Stimulated activated naive CD8-positive, alpha-beta T cell treated with anti-CD3 and anti-CD28 coated beads, Interleukin-15, Interleukin-2, amounts not matched to agents 100 ng/mL and 50 ng/mL, for 24 hours (primary cell): ENCODE measurements at regions not wholly inside any gene's neighbourhood (a gene's known extent, or its start where the extent isn't known, plus 50 kb on each side); places are given as distances from the start of the nearest gene placed in this dataset.

Source experiments
- H3K27ac Mint-ChIP-seq: one replicate; pipeline ENCODE4 v1.8.0; 2021; ENCODE audit warnings: mild to moderate bottlenecking, mixed read lengths
- H3K27me3 Mint-ChIP-seq: one replicate; pipeline ENCODE4 v1.8.0; 2021; ENCODE audit warnings: mixed read lengths
- H3K36me3 Mint-ChIP-seq: one replicate; pipeline ENCODE4 v1.8.0; 2021; ENCODE audit warnings: low read depth, mixed read lengths
- H3K4me1 Mint-ChIP-seq: one replicate; pipeline ENCODE4 v1.8.0; 2021; ENCODE audit warnings: low read depth, mixed read lengths
- H3K4me3 Mint-ChIP-seq: one replicate; pipeline ENCODE4 v1.8.0; 2021; ENCODE audit warnings: mild to moderate bottlenecking, mixed read lengths
- H3K9me3 Mint-ChIP-seq: one replicate; pipeline ENCODE4 v1.8.0; 2021; ENCODE audit warnings: mixed read lengths

GRCh38 chr16:11448796-11449416 lies 103.6 kb downstream of the RMI2 start:
- no peaks in the 10 kb centered on the region for H3K4me1 Mint-ChIP-seq
- no peaks in the 10 kb centered on the region for H3K36me3 Mint-ChIP-seq
- no peak overlapping the region for H3K4me3 Mint-ChIP-seq
- no peaks in the 10 kb centered on the region for H3K27me3 Mint-ChIP-seq
- H3K9me3 Mint-ChIP-seq = no peaks in the 10 kb centered on the region
- H3K27ac Mint-ChIP-seq = no peak overlapping the region

- H3K9me3 Mint-ChIP-seq = no peaks in the 10 kb centered on the region
- H3K4me1 Mint-ChIP-seq = no peaks in the 10 kb centered on the region
- H3K36me3 Mint-ChIP-seq = no peaks in the 10 kb centered on the region
- no peaks in the 10 kb centered on the region for H3K27me3 Mint-ChIP-seq
- H3K4me3 Mint-ChIP-seq = no peak overlapping the region
- H3K27ac Mint-ChIP-seq = no peak overlapping the region
These were observed 104.5 kb downstream of the RMI2 start for GRCh38 chr16:11449716-11450115.

DNA sequence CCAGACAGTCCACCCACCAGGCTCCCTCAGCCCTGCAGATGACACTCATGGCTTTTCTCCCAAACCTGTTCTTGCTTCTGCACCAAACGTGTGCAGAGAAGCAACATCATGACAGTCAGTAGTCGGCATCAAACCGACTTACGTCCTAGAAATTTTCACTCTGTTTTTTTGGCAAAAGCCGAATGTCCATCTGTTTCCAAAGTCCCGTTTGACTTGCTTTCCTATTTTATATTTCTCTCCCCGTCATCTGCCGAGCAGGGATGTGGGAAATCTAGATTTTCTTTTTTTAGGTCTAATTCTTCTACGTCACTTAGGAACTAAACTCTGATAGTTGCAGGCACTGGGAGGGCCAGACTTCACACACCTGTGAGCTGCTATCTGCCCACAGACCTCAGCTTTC lies 104.9 kb downstream of the RMI2 start:
- H3K9me3 Mint-ChIP-seq = no peaks in the 10 kb centered on the region
- H3K4me1 Mint-ChIP-seq = no peaks in the 10 kb centered on the region
- H3K27me3 Mint-ChIP-seq = no peaks in the 10 kb centered on the region
- H3K27ac Mint-ChIP-seq = no peak overlapping the region
- H3K4me3 Mint-ChIP-seq = no peak overlapping the region
- H3K36me3 Mint-ChIP-seq = no peaks in the 10 kb centered on the region

GRCh38 chr16:11452298-11452697 lies 107.0 kb downstream of the RMI2 start:
- Mint-ChIP-seq H3K4me3 (no peak overlapping the region), H3K4me1 (no peaks in the 10 kb centered on the region), H3K36me3 (no peaks in the 10 kb centered on the region), H3K9me3 (no peaks in the 10 kb centered on the region), H3K27me3 (no peaks in the 10 kb centered on the region), H3K27ac (no peak overlapping the region)

DNA sequence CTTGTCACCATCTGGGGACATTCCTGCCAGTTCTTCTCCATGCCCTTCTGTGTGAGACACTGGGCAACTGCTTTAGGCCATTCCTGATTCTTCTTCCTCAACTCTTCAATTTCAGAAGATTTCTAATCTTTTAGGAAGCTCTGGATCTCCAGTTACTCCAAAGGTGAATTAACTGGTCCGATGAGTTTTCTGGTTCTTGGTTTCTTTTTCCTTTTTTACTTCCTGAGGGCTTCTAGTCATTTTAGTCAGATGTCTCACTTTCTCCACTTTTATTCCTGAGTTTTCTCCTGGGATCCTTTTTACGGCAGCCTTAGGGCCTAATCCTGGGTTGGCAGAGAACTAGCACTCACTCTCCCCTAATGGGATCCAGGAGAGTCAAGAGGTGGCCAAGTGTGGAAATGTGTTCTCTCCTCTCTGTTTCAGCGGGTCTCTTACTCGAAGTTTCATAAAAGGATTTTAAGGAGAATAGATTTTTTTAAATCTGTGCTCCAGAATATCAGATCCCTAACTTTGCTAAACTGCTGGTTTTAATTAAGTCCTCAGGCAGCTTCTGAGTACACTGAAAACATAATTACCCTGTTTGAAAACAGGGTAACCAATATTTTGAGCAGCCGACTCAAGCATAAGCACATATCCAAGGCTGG lies 107.6 kb downstream of the RMI2 start:
- Mint-ChIP-seq H3K4me1 (no peaks in the 10 kb centered on the region), H3K4me3 (no peak overlapping the region), H3K36me3 (no peaks in the 10 kb centered on the region), H3K9me3 (no peaks in the 10 kb centered on the region), H3K27me3 (no peaks in the 10 kb centered on the region), H3K27ac (no peak overlapping the region)

- Mint-ChIP-seq H3K27me3 (no peaks in the 10 kb centered on the region), H3K4me1 (no peaks in the 10 kb centered on the region), H3K4me3 (no peak overlapping the region), H3K36me3 (no peaks in the 10 kb centered on the region), H3K27ac (no peak overlapping the region), H3K9me3 (no peaks in the 10 kb centered on the region)
These were observed 111.5 kb downstream of the RMI2 start for GRCh38 chr16:11456741-11457140.

DNA sequence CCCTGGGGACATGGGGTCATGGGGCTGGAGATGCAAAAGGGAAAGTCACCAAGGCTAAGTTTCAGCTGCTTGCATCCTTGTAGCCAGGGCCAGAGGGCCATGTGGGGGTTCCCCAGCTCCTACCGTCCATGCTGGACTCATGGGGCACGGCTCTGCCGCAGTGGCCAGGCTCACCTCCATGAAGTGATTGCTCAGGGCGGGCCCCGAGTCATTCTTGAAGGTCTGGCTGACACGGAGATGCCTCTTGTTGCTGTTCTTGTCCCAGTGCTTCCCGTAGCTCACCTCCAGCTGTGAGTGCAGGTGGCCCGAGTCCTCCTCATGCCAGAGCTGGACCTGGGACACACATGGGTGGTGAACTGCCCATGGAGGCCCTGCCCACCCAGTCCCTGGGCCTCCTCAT lies 114.5 kb downstream of the RMI2 start:
- Mint-ChIP-seq H3K4me3 (no peak overlapping the region), H3K36me3 (no peaks in the 10 kb centered on the region), H3K27me3 (no peaks in the 10 kb centered on the region), H3K9me3 (no peaks in the 10 kb centered on the region), H3K4me1 (no peaks in the 10 kb centered on the region), H3K27ac (no peak overlapping the region)

DNA sequence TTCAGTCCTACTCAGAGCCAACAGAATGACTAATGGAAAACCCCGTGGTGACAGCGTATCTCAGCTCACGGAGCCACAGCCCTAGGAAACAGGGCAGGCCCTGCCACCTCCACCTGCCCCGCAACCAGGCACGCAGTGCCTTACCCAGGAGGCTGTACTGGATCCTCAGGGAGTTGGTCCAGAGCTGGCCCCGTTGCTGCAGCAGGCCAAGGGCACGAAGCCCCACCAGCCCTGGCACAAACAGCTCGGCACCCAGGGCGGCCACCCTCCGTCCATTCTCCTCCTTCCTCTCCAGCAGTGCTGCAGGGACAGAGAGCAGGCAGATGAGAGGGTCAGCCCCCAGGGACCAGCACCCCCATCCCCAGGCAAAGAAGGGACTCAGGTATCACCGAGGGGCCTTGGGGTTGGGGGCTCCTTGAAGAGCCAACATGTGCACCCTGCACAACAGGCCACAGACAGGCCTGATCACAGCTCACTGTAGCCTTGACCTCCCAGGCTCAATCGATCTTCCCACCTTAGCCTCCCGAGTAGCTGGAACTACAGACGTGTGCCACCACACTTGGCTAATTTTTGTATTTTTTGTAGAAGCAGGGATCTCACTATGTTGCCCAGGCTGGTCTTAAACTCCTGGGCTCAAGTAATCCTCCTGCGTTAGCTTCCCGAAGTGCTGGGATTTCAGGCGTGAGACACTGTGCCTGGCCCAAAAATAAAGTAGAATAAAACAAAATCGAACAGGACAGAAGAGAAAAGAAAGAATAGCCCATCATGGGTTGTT lies 115.7 kb downstream of the RMI2 start:
- no peaks in the 10 kb centered on the region for H3K36me3 Mint-ChIP-seq
- no peak overlapping the region for H3K27ac Mint-ChIP-seq

DNA sequence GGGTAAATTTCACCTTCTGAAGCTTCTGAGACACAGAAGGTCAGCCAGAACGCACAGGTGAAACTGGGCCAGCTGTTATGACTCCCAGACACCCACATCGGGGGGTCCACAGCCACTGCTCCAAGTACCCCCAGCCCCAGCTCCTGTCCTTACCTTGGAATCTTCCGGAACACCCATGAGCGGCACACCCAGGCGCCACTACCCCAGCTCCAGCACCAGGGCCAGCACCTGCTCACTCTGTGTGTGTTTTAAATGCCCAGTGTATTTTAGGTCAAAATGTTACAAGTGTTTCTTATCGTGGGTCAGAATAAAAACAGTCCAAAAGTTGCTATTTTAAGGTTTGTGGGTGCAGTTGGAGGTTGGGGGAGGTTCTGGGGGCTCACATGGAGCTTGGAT lies 116.3 kb downstream of the RMI2 start:
- no peaks in the 10 kb centered on the region for H3K9me3 Mint-ChIP-seq
- no peak overlapping the region for H3K4me3 Mint-ChIP-seq
- H3K27me3 Mint-ChIP-seq = no peaks in the 10 kb centered on the region
- H3K4me1 Mint-ChIP-seq = no peaks in the 10 kb centered on the region
- no peaks in the 10 kb centered on the region for H3K36me3 Mint-ChIP-seq
- H3K27ac Mint-ChIP-seq = no peak overlapping the region

More for the DNA sequence above, 115.7 kb downstream of the RMI2 start:
- no peak overlapping the region for H3K4me3 Mint-ChIP-seq
- no peaks in the 10 kb centered on the region for H3K27me3 Mint-ChIP-seq
- H3K9me3 Mint-ChIP-seq = no peaks in the 10 kb centered on the region
- no peaks in the 10 kb centered on the region for H3K4me1 Mint-ChIP-seq

- Mint-ChIP-seq H3K27ac (no peak overlapping the region), H3K27me3 (no peaks in the 10 kb centered on the region), H3K4me1 (no peaks in the 10 kb centered on the region), H3K4me3 (no peak overlapping the region), H3K9me3 (no peaks in the 10 kb centered on the region), H3K36me3 (no peaks in the 10 kb centered on the region)
These were observed 116.8 kb downstream of the RMI2 start for GRCh38 chr16:11462036-11462435.

- Mint-ChIP-seq H3K9me3 (no peaks in the 10 kb centered on the region), H3K4me1 (no peaks in the 10 kb centered on the region), H3K27ac (no peak overlapping the region), H3K27me3 (no peaks in the 10 kb centered on the region), H3K36me3 (no peaks in the 10 kb centered on the region), H3K4me3 (no peak overlapping the region)
These were observed 117.6 kb downstream of the RMI2 start for GRCh38 chr16:11462861-11463260.

DNA sequence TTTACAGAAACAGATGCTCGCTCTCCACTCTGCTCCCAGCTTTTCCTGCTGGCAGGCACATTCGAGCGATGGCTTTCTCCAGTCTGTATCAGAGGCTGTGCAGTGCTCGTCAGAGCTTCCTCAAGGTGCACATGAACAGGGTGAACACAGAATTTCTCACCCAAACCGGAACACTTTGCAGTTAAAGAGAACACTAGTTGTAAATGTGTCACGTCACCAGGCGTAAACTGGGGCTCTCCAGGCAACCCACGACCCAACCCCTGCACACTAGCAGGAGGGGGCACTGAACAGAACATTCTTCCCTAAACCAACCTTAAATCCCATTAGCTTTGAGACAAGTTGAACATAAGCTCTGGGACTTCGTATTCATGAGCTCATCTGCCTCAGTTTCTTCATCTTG lies 119.0 kb downstream of the RMI2 start:
- Mint-ChIP-seq H3K9me3 (no peaks in the 10 kb centered on the region), H3K36me3 (no peaks in the 10 kb centered on the region), H3K4me1 (no peaks in the 10 kb centered on the region), H3K27ac (no peak overlapping the region), H3K4me3 (no peak overlapping the region), H3K27me3 (no peaks in the 10 kb centered on the region)

- Mint-ChIP-seq H3K27me3 (no peaks in the 10 kb centered on the region), H3K36me3 (no peaks in the 10 kb centered on the region), H3K4me1 (no peaks in the 10 kb centered on the region), H3K4me3 (no peak overlapping the region), H3K9me3 (no peaks in the 10 kb centered on the region), H3K27ac (peak overlapping the region; percentile 48)
These were observed 120.4 kb downstream of the RMI2 start for GRCh38 chr16:11465675-11466074.

DNA sequence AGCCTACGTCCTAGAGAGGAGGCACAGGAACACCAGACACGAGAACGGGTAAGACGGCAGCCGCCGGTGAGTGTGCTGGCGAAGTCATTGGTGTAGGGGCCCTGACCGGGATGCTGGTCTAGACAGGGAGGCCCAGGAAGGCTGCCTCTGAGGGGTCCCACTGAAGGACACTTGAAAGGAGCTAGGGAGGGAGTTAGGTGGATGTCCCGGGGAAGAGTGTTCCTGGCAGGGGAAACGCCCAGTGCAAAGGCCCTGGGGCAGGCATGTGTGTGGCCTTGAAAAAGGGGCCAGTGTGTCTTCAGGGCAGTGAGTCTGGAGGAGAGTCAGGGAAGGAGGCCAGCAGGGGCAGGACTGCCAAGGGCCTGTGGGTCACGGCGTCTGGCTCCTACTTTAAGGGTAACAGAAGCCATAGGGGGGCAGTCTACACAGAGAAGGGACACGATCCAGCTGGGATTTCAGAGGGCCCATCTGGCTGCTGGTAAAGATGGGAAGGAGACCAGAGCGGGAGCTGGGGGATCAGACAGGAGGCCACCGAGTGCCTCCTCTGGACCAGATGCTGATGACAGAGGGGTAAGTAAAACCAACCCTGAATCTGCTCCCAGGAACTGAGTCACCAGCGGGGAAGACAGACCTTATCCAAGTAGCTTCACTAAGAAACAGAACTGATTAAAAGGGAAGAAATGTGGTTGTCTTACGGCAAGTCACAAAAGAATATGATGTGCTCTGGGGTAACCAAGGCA lies 115.9 kb downstream of the LITAF start:
- Mint-ChIP-seq H3K27me3 (no peaks in the 10 kb centered on the region), H3K9me3 (no peaks in the 10 kb centered on the region), H3K4me1 (no peaks in the 10 kb centered on the region), H3K36me3 (no peaks in the 10 kb centered on the region), H3K4me3 (no peak overlapping the region), H3K27ac (no peak overlapping the region)

DNA sequence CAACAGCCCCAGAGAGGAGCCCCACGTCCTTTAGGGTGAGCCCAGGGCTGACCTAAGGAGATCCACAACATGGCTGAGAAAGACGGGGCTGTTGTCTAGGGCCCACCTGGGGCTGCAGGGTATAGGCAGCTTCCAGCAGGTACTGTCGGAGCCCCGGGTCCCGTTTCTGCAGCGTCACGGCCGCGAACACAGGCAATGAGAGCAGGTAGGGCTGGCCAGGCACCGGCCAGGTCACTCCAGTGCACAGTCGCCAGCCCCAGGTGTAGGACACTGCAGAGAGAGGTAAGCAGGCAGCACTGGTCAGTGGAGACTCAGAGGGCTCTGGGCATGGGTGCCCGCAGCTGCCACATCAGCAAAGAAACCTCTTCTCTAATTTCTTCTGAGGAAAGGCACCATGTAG lies 115.2 kb downstream of the LITAF start:
- Mint-ChIP-seq H3K27me3 (no peaks in the 10 kb centered on the region), H3K27ac (no peak overlapping the region), H3K9me3 (no peaks in the 10 kb centered on the region), H3K4me3 (no peak overlapping the region), H3K4me1 (no peaks in the 10 kb centered on the region), H3K36me3 (no peaks in the 10 kb centered on the region)
